ENCODE measurements at regions not wholly inside any gene's neighbourhood (a gene's known extent, or its start where the extent isn't known, plus 50 kb on each side); places are given as distances from the start of the nearest gene placed in this dataset.
"Not testable (repeated sequence)": the region's sequence is repeated elsewhere in the genome, so short reads cannot be mapped to it uniquely, and the experiment has no call there.

DNA sequence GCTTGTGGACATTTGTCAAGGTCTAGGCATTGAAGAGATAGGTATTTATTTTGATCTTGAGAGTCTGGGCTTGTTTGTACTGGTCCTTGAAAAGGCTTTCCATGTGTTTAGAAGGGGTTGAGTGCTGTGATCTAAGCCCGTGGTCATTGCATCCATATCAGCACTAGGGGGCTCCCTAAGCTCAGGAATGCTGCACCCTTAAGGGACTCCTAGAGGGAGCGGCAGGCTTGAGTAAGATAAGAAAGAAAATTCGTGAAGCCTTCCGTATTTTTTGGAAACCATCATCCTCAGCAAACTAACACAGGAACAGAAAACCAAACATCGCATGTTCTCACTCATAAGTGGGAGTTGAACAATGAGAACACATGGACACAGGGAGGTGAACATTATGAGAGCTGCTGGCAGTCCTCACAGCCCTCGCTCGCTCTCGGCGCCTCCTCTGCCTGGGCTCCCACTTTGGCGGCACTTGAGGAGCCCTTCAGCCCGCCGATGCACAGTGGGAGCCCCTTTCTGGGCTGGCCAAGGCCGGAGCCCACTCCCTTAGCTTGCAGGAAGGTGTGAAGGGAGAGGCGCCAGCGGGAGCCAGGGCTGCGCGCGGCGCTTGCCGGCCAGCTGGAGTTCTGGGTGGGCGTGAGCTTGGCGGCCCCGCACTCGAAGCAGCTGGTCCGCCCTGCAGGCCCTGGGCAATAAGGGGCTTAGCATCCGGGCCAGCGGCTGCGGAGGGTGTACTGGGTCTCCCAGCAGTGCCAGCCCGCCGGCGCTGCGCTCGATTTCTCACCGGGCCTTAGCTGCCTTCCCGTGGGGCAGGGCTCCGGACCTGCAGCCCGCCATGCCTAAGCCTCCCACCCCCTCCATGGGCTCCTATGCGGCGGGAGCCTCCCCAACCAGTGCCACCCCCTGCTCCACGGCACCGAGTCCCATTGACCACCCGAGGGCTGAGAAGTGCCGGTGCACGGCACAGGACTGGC is 201.2 kb upstream of the PCDH18 start:
- DNase-seq = not testable (repeated sequence)

DNA sequence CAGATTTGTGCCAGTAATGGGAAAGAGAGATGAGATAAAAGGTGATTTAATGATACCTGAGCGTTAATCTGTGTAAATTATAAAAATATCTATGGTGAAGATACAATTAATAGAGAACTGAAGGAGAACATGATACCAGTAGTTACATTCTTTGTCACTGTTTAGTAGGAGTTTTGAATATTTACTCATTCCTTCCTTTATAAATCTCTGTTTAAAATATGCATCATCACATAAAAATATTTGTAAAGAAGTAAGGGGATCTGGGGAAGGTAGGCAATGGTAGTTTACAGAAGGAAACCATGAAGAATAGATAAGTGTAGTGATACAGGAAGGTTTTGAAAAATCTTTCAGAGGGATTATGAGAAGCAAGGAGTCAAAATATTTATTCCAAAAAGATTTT is 190.6 kb upstream of the PCDH18 start:
- no peak for DNase-seq

DNA sequence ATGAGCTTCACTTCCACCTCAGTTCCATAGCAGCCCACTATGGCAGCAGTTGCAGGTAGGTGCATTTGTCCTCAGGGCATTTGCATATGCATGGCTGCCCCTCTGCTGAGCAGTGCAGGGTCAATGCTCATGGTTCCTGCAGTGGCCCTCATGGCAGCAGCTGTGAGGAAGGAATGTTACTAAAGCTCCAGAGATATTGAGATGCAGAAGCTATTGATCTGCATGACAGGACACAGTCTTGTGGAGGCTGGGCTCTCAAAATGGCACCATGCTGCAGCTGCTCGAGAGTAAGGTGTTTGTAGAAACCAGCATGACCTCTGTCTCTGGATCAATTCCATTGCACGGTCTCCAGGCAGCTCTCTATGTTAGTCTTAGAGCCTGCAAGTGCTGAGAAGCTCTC is 179.2 kb upstream of the PCDH18 start:
- DNase-seq = no peak

DNA sequence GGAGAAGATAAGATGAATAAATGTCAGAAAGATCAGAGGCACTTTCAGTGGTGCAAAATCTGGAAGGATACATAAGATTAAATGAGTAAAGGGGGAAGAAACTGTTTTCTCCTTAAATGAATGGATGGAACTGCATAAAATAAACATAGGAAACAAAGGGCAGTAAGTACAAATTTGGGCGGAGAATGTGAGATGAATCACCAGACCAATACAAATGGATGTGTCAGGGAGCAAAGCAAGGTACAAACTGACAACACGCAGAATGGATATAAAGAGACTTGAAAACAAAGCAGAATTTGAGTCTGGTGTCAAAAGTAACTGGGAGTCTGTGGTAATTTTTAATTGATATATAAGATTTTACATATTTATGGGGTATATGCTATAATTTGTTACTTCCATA is 175.3 kb upstream of the PCDH18 start:
- DNase-seq = no peak

DNA sequence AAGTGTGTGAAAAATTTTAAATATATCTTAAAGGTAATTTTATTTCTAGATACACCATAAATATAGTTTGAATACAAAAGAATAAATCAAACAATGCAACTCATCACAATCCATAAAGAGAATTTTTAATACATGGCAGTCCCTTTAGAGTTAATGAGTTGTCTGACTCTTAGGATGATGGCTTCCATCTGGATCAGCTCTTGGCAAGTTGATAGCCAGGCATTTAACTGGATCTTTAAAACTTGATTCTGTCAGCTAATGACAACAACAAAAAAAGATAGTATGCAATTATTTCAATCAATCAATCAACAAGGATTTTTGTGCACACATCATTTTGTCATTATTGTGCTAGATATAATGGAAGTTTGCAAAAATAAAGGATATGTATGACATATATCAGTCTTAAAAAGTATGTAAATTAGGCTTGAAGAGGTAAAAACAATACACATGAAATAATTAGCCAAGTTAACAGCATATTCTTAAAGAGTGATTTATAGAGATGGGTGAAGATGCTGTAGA is 174.9 kb upstream of the PCDH18 start:
- no peak for DNase-seq

DNA sequence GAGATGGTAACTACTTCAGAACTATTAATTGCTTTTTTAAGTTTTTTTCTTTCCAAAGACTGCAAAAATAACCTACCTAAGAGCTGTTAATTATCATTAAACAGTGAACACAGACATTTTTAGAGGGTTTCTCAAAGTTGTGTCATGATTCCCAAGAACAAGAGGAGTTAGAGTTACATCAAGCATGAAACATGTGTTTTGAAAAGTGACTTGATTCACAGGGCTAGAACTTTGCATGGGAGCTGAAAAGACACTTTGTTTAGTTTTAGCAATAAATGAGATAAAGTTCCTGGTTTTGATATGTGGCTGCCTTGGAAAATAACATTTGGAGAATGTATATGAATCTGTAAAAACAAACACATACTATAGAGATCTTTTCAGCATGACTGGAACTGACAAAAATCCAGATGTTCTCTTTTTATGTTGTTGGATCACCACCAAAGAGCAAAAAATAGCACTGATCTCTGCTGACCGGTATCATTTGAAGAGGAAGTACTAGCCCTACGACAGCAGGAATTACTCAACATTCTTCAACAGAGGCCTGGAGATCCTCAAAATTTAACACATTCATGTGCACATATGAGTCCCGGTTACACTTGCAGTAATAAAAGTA is 173.0 kb upstream of the PCDH18 start:
- DNase-seq = no peak

DNA sequence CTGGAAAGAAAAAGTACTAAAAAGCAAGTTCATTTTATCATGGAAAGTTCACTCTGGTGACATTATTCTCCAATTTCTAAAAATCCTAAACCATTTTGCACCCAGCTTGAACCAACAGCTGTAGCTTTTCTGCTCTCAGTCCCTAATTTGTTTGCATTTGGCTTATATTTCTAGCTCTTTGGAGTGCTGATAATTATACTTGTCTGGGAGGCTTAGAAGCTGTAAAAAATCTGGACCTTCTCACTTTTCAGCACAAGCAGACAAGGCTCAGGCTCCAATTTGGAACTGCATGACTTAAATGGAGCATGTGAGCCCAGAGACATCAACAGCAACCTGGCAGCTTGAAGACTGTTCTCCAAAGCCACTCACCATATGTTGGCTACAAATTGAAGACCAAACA is 170.9 kb upstream of the PCDH18 start:
- no peak for DNase-seq

DNA sequence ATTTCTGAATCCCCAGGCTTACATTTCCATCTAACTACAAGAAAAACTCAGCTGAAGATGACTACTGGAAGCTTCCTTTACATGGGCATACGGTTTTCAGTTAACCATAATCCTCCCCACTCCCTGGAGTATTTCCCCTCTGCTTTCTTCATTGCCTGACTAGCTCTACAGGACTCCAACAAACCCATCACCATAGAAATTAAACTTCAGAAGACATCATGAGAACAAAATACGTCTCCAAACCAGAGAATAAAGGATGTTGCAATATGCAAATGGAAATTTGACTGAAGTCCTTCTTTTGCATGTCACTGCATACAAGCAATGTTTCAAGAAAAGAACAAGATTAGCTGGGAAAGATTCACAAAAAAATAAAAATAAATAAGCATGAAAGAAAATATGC is 170.2 kb upstream of the PCDH18 start:
- DNase-seq = no peak

DNA sequence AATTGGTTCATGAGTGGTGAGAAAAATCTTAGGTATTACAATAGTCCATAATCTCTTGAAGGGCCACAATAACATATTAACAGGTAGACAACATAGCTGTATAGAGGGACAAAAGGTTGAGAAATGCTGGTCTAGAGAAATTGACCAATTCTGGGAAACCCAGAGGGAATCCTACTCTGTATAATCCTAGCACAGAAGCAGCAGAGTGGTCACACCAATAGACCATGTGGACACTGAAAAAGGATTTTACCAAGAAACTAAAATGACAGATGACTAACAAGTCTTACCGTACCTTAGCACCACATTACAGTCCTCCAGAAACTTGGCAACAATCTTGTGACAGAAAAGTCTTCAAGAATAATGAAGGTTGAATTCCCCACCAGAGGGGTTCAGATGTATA is 169.1 kb upstream of the PCDH18 start:
- DNase-seq = no peak

DNA sequence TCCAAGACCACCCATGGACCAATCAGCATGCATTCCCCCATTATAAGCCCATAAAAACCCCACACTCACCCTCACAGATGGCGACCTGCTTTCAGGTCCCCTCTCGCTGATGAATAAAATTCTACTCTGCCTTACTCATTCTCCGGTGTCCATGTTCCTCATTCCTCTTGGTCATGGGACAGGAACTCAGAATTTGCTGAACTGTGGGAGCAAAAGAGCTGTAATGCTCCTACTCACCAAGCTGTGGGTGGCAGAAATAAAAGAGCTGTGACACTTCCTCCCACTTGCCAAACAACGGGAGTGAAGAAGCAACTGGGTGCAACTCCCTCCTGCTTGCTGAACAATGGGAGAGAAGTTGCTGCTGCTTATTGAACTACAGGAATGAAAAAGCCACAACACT is 168.5 kb upstream of the PCDH18 start:
- no peak for DNase-seq

DNA sequence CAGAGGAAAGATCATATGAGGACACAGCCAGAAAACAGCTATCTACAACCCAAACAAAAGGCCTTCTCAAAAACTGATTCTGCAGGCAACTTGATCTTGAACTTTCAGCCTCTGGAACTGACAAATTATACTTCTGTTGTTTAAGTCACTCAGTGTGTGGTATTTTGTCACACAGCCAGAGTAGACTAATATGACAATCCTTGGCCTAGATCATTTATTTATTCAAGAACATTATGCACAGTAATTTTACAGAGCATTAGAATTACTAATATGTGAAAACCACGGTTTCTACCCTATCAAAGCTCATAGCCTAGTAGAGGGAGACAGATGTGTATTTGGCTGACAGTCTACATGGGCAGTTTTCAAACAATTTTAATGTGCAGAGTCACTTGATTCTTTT is 167.8 kb upstream of the PCDH18 start:
- DNase-seq = no peak

DNA sequence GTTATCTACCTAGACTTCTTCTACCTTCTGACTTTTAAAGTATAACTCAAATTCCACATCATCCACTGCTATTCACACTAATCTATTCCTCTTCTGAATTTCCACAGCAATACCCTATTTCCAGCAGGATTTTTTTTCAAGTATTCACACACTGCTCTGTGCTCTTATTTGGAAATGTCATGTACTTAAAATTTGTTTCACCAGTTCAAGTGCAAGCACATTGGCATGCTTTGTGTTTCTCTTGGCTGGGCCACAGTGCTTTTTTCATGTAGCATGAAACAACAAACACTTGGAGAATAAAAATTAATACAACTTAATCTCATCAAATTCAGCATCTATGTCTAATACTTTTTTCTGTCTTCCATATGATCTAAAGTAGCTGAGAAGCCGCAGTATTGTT is 161.8 kb upstream of the PCDH18 start:
- DNase-seq = no peak

DNA sequence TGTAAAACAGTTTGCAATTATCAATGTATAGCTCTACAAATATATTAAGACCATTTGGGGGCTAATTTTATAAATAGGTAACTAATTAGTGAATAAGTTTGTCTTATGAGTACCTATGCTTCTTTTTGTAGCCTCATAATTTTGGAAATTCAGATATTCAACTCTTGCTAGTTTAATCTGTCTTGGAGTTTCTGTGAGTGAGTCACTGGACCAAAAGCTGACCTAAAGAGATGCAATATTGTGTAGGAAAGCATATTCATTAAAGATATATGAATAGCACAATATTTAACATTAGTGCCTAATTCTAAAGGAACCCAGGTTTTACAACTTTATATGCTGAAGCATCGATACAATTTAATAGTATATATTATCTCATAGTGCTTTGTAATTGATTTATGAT is 161.3 kb upstream of the PCDH18 start:
- DNase-seq = no peak

DNA sequence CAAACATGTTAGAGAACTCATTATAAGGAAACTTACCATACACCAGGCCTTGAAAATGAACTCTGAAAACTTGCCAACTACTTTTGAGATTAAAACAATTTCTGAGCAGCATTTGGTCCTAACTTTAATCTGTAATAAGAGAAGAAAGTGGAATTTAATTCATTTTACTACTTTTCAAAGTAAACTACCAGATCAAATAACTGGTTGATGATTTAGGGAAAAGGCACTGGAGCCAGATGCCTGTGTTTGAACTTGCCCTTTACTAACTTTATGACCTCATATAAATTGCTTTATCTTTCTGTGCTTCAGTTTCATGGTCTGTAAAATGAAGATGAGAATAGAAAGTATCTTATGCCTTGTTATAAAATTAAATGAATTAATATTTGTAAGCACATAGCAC is 159.9 kb upstream of the PCDH18 start:
- no peak for DNase-seq

DNA sequence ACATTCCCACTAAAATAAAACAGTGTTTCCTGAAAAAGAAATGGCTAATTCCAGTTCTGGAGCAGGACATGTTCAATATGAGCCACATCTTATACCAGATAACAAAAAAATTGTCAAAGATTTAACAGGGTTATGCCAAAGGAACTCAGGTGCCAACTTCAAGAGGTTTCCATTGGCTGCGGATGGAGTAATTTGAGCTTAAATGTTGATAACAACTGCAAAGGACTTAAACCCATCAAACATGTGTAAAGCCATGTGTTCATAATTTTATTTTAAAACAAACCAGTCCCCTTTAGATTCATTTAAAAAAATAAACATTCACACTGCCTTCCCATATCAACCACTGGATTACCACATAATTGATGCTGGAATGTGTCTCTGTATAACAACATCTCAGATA is 156.4 kb upstream of the PCDH18 start:
- DNase-seq = no peak

DNA sequence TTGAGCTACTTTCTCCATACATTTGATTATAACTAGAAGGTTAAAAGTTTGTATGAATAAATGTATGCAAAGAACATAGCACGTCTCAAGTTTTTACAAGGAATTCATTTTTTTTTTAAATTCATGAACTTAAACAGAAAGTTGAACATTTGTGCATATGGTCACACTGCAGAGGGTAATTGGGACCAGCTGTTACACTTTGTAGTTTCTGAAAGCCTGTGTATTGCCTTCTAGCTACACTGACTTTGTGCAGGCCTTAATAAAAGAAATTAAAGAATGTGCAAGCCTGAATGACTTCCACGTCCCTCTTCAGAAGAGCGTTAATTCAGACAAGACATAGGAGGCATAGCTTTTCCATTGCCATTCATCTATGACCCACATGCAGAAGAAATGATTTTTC is 153.1 kb upstream of the PCDH18 start:
- no peak for DNase-seq

DNA sequence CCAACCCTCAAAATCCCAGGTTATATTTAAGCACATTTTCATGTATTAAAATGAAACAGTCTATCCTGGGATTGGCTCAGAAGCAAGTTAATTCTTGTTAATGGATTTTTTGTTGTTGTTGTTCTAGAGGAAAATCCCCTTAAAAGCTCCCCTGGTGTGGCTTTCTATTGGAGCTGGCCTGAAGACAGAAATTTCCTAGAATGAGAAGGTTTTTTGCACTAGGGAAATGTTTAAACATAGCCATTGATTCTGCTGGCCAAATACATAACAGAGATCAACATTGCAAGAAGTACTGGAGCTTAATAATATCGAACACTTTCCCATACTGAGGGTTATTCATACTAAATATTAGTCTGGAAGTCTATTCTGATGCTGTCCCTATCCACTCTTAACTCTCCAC is 148.8 kb upstream of the PCDH18 start:
- no peak for DNase-seq

DNA sequence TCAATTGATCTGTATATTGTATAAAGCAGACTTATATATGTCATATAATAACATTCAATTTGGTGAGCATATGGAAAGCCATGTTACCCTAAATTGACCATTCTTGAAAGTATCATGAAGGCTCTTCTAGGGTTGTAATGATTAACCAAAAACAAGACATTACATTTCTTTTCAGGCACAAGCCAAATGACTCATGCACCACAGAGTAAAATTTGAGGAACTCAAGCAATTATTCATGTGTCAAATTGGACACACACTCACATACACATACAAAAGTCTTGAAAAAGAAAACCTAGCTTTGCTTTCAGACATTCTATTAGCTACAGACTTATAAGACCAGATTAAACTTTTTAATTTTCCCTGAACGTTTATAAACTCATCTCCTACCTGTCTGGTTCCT is 146.5 kb upstream of the PCDH18 start:
- DNase-seq = no peak

DNA sequence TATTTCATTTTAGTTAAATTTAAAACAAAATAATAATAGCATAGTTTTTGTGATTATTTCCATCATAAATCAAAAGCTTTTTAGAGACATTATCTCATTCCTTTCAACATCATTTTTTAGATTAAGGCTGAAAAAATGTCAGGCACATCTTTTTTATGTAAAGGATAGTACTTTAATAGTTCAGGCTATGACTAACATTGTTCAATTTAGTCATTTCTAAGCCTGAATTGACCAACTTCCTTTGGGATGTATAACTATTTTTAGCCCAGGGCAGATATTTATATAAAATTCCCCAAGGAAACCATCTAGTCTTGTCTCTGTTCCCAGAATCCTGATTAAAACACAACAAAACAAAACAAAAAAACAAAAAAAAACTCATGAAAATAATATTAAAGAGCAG is 145.6 kb upstream of the PCDH18 start:
- no peak for DNase-seq

DNA sequence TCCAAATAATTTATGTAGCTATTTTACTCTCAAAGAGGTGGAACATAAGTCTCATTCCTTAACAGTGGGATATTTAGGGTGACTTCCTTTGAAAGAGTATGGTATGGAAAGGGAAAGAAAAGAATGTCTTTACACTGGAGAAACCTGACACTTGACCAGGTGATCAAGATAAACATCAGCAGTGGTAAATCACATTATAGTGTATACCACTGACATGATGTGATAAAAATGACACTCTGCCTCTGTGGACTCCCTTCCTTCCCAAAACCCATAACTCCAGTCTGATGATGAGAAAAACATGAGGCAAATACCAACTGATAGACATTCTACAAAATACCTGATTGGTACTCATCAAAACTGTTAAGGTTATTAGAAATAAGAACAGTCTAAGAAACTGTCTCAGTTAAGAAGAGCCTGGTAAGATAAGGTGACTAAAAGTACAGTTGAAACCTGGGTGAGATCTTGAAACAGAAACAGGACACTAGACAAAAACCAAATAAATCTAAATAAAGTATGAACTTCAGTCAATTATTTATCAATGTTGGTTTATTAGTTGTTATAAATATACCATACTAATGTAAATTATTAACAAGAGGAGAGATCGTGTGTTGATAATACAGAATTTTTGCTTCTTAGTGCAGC is 144.2 kb upstream of the PCDH18 start:
- DNase-seq = no peak

DNA sequence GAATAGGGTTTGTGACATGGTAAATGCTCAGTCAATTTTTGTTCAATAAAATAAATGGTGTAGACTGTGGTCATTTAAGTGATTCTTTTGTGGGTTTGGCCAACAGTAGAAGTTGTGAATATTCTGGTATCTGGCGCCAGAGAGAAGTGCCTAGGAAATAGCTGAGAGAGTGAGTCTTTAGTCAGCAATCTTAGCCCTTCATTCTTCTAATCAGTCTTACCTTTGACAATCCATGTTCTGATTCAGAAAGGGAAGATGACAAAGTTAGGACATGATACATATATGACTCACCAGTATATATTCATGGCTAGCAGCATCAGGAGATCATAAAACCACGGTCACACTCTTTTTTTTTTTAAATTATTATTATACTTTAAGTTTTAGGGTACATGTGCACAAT is 141.8 kb upstream of the PCDH18 start:
- no peak for DNase-seq

DNA sequence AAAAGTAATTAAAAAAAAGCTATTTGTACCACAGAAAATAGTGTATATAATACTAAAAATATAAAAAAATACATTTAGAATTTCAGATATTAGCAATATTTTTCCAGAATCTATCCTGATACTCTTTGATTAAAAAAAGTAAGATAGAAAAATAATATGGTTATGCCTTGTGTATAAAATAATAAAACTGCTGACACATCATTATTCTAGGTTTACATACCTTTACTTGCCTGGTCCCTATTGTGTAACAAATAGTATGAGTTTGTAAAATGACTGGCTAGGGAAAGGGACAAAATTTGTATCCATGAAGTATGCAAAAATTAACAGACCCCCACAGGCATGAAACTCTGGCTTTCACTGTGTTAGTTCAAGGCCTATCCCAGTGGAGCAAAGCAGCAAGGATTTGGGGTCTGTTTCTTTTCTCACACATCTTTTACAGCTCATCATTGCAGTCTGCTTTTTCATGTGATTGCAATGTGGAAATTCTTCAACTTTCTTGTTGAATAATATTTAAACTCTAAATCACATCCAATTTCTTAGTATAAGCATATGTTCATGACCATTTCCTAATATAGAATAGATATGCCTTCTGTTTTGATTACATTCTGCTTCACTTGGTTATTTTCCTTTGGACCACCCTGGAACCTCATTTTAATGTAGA is 136.7 kb upstream of the PCDH18 start:
- no peak for DNase-seq

DNA sequence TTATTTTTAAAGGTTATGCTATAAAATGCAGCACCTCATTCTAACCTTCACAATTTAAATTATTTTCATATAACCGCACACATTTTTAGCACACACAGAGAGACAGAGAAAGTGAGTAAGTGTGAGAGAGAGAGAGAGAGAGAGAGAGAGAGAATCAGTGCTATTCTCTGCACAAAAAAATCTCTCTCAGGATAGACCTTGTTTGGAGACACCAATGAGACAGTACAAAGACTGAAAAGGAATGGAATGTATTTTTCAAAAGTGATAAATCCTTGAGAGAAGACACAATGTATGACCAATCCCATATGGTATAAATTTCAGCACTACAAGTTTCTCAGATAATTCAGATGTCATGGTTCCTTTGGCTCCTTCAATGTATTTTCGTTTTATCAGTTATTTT is 132.1 kb upstream of the PCDH18 start:
- DNase-seq = no peak

DNA sequence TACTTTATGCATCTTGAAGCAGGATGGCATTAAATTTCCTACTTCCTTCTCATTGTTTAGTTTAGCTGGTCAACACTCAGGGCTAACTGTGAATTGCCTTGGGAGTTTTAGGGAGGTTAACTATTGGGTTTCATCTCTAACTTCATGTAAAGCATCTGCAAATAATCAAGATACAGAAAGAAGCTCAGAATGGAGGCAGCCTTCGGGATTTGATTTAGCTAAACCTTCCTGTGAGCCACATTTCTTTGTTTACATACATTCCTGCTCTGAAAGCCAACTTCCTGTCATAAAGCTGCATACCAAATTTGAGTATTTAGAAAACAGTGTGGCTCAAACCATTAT is 131.7 kb upstream of the PCDH18 start:
- DNase-seq = no peak
